ENCODE measurements at regions not wholly inside any gene's neighbourhood (a gene's known extent, or its start where the extent isn't known, plus 50 kb on each side); places are given as distances from the start of the nearest gene placed in this dataset.

DNA sequence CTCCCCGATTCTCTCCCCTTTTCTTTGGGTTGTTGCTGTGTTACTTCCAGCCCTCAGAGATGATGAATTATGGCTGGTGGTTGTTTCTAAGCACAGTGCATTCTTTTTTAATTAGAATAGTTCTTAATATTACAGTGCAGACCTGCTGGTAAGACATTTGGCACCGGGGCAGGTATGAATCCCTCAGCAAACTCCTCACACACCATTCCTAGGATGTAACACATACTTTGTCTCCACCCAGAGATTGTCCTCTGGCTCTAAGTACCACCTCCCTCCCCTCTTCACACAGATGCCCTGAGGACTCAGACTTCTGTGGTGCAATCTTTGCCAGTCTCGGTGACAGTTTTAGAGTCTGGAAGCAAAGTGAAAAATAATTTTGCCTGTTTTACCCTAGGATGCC, 143.1 kb downstream of the HLX start:
- no peaks in the 10 kb centered on the region for H3K36me3 ChIP-seq (ENCODE audit: low read depth)
- H3K4me3 ChIP-seq: no peak overlapping the region
- H3K9ac ChIP-seq: no peak overlapping the region
- peak; percentile 66 for DNase-seq
- no peaks in the 10 kb centered on the region for H4K20me1 ChIP-seq (ENCODE audit: insufficient read depth)
- H3F3A ChIP-seq (ENCODE audit: insufficient read depth): 0 out of 2 replicates have a peak, but pooled peaks cover 13% of the 10 kb centered on the region
- H3K27me3 ChIP-seq (replicated peaks; ENCODE audit: insufficient read depth): no peaks in the 10 kb centered on the region
- peaks cover 17% of the 10 kb centered on the region for H3K4me1 ChIP-seq (ENCODE audit: insufficient read depth)
- TF ChIP-seq EZH2phosphoT487 (IDR thresholded peaks at IDR 0.05; ENCODE audit: insufficient read depth, low read depth) (no peak), EZH2 (IDR thresholded peaks at IDR 0.05; ENCODE audit: insufficient read depth, poor library complexity, severe bottlenecking) (no peak)
- no peaks in the 10 kb centered on the region for H3K9me2 ChIP-seq (ENCODE audit: insufficient read depth)
- H3K9me3 ChIP-seq (ENCODE audit: low read depth): no peaks in the 10 kb centered on the region
- H3K4me2 ChIP-seq (ENCODE audit: unreplicated experiment): peak overlapping the region; percentile 32
- no peak overlapping the region for H3K27ac ChIP-seq
- 4 to 9% methylated on average over 3 of the region's 3 CpGs for WGBS, 2 experiments (ENCODE audit: low coverage in 1 of 2, low lambda C conversion rate in 2 of 2, missing lambda C conversion rate in 2 of 2)
- no peaks in the 10 kb centered on the region for H3K79me2 ChIP-seq (ENCODE audit: insufficient read depth)
- H2AFZ ChIP-seq: peak overlapping the region; percentile 35; the same call in 1 of the 2 replicates
- in situ Hi-C loops (cut with MboI): no loop called here

DNA sequence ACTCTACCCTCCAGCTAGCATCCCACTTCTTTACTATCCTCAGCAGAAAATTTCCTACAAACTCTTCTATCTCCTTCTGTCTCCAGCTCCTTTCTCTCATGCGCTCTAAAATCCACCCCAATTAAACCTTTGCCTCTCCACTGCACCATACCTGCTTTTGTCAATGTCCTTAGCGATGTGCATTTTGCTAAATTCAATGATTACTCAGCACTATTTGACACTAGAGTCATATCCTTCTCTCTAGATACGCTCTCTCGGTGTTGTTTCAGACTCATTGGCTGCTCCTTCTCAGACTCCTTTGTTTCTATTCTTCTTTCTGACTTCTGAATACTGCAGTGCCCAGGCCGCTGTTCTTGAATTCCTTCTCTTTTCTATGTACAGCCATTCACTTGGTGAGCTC, 144.2 kb downstream of the HLX start:
- Histone ChIP-seq H4K20me1 (ENCODE audit: insufficient read depth) (no peaks in the 10 kb centered on the region), H3K9me3 (ENCODE audit: low read depth) (no peaks in the 10 kb centered on the region), H3F3A (ENCODE audit: insufficient read depth) (0 out of 2 replicates have a peak, but pooled peaks cover 13% of the 10 kb centered on the region), H3K9me2 (ENCODE audit: insufficient read depth) (no peaks in the 10 kb centered on the region), H3K4me1 (ENCODE audit: insufficient read depth) (peaks cover 17% of the 10 kb centered on the region), H3K4me2 (ENCODE audit: unreplicated experiment) (no peak overlapping the region), H2AFZ (no peak overlapping the region), H3K36me3 (ENCODE audit: low read depth) (no peaks in the 10 kb centered on the region), H3K9ac (no peak overlapping the region), H3K4me3 (no peak overlapping the region), H3K27ac (no peak overlapping the region), H3K27me3 (replicated peaks; ENCODE audit: insufficient read depth) (no peaks in the 10 kb centered on the region), H3K79me2 (ENCODE audit: insufficient read depth) (no peaks in the 10 kb centered on the region)
- WGBS, 2 experiments (ENCODE audit: low coverage in 1 of 2, low lambda C conversion rate in 2 of 2, missing lambda C conversion rate in 2 of 2): 96 to 98% methylated on average over 5 of the region's 5 CpGs
- DNase-seq: no peak
- in situ Hi-C loops (cut with MboI): no loop called here
- no peak for TF ChIP-seq EZH2phosphoT487 (IDR thresholded peaks at IDR 0.05; ENCODE audit: insufficient read depth, low read depth)
- no peak for TF ChIP-seq EZH2 (IDR thresholded peaks at IDR 0.05; ENCODE audit: insufficient read depth, poor library complexity, severe bottlenecking)

DNA sequence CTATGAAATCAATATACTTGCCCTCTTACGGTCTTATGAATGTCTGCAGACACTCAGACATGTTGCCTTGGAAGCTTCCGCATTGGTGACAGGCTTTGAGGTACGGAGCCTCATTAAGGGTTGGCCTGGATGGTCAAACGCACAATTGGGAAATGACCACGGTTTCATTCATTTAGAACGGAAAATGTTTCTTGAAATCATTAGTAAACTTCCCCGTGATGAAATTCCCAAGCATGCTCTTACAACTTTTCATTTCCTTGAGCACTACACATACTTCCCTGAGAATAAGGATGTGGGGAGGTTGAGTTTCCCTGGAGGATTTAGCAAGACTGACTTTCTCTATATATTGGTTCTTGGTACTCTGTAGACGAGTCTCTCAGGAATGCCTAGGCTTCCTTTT, 146.3 kb downstream of the HLX start:
- Histone ChIP-seq H3K4me3 (no peak overlapping the region), H4K20me1 (ENCODE audit: insufficient read depth) (no peaks in the 10 kb centered on the region), H3K4me2 (ENCODE audit: unreplicated experiment) (no peak overlapping the region), H3K27ac (no peak overlapping the region), H3K9me3 (ENCODE audit: low read depth) (no peaks in the 10 kb centered on the region), H3K36me3 (ENCODE audit: low read depth) (no peaks in the 10 kb centered on the region), H3K79me2 (ENCODE audit: insufficient read depth) (no peaks in the 10 kb centered on the region), H2AFZ (no peak overlapping the region), H3K9me2 (ENCODE audit: insufficient read depth) (no peaks in the 10 kb centered on the region), H3K9ac (no peak overlapping the region), H3K4me1 (ENCODE audit: insufficient read depth) (peaks cover 17% of the 10 kb centered on the region), H3F3A (ENCODE audit: insufficient read depth) (0 out of 2 replicates have a peak, but pooled peaks cover 13% of the 10 kb centered on the region), H3K27me3 (replicated peaks; ENCODE audit: insufficient read depth) (no peaks in the 10 kb centered on the region)
- in situ Hi-C loops (cut with MboI): no loop called here
- TF ChIP-seq EZH2phosphoT487 (IDR thresholded peaks at IDR 0.05; ENCODE audit: insufficient read depth, low read depth) (no peak), EZH2 (IDR thresholded peaks at IDR 0.05; ENCODE audit: insufficient read depth, poor library complexity, severe bottlenecking) (no peak)
- no peak for DNase-seq
- 89 to 90% methylated on average over 8 of the region's 8 CpGs for whole genome bisulfite sequencing, 2 experiments (ENCODE audit: low coverage in 1 of 2, low lambda C conversion rate in 2 of 2, missing lambda C conversion rate in 2 of 2)

DNA sequence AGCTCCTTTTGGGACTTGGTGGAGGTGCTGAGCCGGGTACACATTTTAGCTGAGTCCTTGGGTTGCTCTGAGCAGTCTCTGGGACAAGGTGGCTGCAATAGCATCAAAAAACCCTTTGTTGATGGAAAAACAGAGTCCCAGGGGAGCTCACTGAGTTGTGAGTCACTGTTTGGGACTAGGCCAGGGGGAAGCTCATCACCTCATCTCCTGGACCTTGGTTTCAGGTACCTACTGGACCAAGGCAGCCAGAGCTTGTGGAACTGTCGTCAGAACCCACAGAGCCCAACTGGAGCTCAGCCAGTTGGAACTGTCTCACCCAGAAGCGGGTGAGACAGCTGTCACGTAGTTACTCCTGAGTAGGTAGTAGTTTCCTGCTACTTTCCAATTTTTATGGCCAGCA, 146.7 kb downstream of the HLX start:
- H3K27ac ChIP-seq: no peak overlapping the region
- no peak overlapping the region for H2AFZ ChIP-seq
- H3K9ac ChIP-seq: no peak overlapping the region
- H3K4me2 ChIP-seq (ENCODE audit: unreplicated experiment): no peak overlapping the region
- peaks cover 17% of the 10 kb centered on the region for H3K4me1 ChIP-seq (ENCODE audit: insufficient read depth)
- H4K20me1 ChIP-seq (ENCODE audit: insufficient read depth): no peaks in the 10 kb centered on the region
- 90 to 95% methylated on average over 4 of the region's 4 CpGs for WGBS, 2 experiments (ENCODE audit: low coverage in 1 of 2, low lambda C conversion rate in 2 of 2, missing lambda C conversion rate in 2 of 2)
- H3K36me3 ChIP-seq (ENCODE audit: low read depth): no peaks in the 10 kb centered on the region
- no peaks in the 10 kb centered on the region for H3K27me3 ChIP-seq (replicated peaks; ENCODE audit: insufficient read depth)
- no peak overlapping the region for H3K4me3 ChIP-seq
- TF ChIP-seq EZH2phosphoT487 (IDR thresholded peaks at IDR 0.05; ENCODE audit: insufficient read depth, low read depth): no peak
- TF ChIP-seq EZH2 (IDR thresholded peaks at IDR 0.05; ENCODE audit: insufficient read depth, poor library complexity, severe bottlenecking): no peak
- in situ Hi-C loops (cut with MboI): no loop called here
- no peaks in the 10 kb centered on the region for H3K9me2 ChIP-seq (ENCODE audit: insufficient read depth)
- H3K9me3 ChIP-seq (ENCODE audit: low read depth): no peaks in the 10 kb centered on the region
- H3F3A ChIP-seq (ENCODE audit: insufficient read depth): 0 out of 2 replicates have a peak, but pooled peaks cover 13% of the 10 kb centered on the region
- DNase-seq: peak; percentile 59
- no peaks in the 10 kb centered on the region for H3K79me2 ChIP-seq (ENCODE audit: insufficient read depth)
